OCI-LY3 (cell line): ENCODE measurements at regions not wholly inside any gene's neighbourhood (a gene's known extent, or its start where the extent isn't known, plus 50 kb on each side); places are given as distances from the start of the nearest gene placed in this dataset.
"Not testable (repeated sequence)": the region's sequence is repeated elsewhere in the genome, so short reads cannot be mapped to it uniquely, and the experiment has no call there.

ENCODE experiments used
- EZH2phosphoT487 ChIP-seq: fragments of 200-600 bp; shearing (Covaris generic); IDR thresholded peaks from 2 replicates; pipeline ENCODE4 v1.6.1; 2018; ENCODE audit warnings: antibody characterized with exemption, mixed run types, low read depth
- TF ChIP-seq, protein P1 (sequence below): fragments of 200-600, 300-600 bp; sonication (generic); IDR thresholded peaks from 2 replicates; pipeline ENCODE4 v1.5.1; 2014; ENCODE audit warnings: antibody characterized with exemption, low read length, low read depth

DNA sequence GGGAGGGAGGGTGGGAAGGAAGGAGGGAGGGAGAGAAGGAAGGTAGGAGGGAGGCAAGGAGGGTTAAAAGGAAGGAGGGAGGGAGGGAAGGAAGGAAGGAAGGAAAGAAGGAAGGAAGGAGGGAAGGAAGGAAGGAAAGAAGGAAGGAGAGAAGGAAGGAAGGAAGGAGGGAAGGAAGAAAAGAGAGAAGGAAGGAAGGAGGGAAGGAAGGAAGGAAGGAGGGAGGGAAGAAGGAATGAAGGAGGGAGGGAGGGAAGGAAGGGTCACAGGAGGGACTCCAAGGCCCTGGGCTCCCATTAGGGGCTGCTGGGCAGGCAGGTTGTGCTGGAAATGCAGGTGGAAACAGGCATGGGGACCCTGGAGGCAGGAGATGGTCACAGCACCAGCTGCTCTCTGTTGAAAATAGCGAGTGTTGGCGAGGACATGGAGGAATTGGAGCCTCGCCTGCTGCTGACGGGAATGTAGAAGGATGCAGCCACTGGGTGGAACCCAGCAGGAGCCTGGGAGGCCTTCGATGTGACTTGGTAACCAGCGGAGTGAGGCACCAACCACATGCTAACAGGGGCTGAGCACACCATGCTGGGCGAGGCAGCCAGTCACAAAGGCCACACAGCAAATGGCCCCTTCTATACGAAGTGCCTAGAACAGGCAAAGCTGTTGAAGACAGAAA, 217.3 kb upstream of the SGCG start:
- TF ChIP-seq, protein P1, sequence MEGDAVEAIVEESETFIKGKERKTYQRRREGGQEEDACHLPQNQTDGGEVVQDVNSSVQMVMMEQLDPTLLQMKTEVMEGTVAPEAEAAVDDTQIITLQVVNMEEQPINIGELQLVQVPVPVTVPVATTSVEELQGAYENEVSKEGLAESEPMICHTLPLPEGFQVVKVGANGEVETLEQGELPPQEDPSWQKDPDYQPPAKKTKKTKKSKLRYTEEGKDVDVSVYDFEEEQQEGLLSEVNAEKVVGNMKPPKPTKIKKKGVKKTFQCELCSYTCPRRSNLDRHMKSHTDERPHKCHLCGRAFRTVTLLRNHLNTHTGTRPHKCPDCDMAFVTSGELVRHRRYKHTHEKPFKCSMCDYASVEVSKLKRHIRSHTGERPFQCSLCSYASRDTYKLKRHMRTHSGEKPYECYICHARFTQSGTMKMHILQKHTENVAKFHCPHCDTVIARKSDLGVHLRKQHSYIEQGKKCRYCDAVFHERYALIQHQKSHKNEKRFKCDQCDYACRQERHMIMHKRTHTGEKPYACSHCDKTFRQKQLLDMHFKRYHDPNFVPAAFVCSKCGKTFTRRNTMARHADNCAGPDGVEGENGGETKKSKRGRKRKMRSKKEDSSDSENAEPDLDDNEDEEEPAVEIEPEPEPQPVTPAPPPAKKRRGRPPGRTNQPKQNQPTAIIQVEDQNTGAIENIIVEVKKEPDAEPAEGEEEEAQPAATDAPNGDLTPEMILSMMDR = not testable (repeated sequence)
- not testable (repeated sequence) for TF ChIP-seq EZH2phosphoT487
